ENCODE measurements at regions not wholly inside any gene's neighbourhood (a gene's known extent, or its start where the extent isn't known, plus 50 kb on each side); places are given as distances from the start of the nearest gene placed in this dataset.

- DNase-seq, result no peak
- no peaks in the 10 kb centered on the region for H3K9me3 Mint-ChIP-seq
- H3K4me1 Mint-ChIP-seq (ENCODE audit: low read depth), result no peaks in the 10 kb centered on the region
- no peak overlapping the region for H3K27ac Mint-ChIP-seq
- H3K36me3 Mint-ChIP-seq (ENCODE audit: insufficient read depth in 2 of 2), result no peaks in the 10 kb centered on the region
- H3K27me3 Mint-ChIP-seq (ENCODE audit: low read depth), result no peaks in the 10 kb centered on the region
- ATAC-seq (replicated peaks in 1 of 2), result no peak
- no peak overlapping the region for H3K4me3 Mint-ChIP-seq
These were observed 423.4 kb upstream of the ATP11B start for GRCh38 chr3:182369861-182370260.

GRCh38 chr3:182370949-182371348 is 422.4 kb upstream of the ATP11B start:
- Mint-ChIP-seq H3K9me3 (no peaks in the 10 kb centered on the region), H3K36me3 (ENCODE audit: insufficient read depth in 2 of 2) (no peaks in the 10 kb centered on the region), H3K4me3 (no peak overlapping the region), H3K4me1 (ENCODE audit: low read depth) (no peaks in the 10 kb centered on the region), H3K27me3 (ENCODE audit: low read depth) (no peaks in the 10 kb centered on the region), H3K27ac (no peak overlapping the region)
- DNase-seq, result no peak
- no peak for ATAC-seq (replicated peaks in 1 of 2)

- H3K27ac Mint-ChIP-seq, result no peak overlapping the region
- no peaks in the 10 kb centered on the region for H3K36me3 Mint-ChIP-seq (ENCODE audit: insufficient read depth in 2 of 2)
- no peaks in the 10 kb centered on the region for H3K4me1 Mint-ChIP-seq (ENCODE audit: low read depth)
- no peaks in the 10 kb centered on the region for H3K9me3 Mint-ChIP-seq
- DNase-seq, result no peak
- H3K4me3 Mint-ChIP-seq, result no peak overlapping the region
- H3K27me3 Mint-ChIP-seq (ENCODE audit: low read depth), result no peaks in the 10 kb centered on the region
- ATAC-seq (replicated peaks in 1 of 2), result no peak
These were observed 417.4 kb upstream of the ATP11B start for GRCh38 chr3:182375916-182376315.

GRCh38 chr3:182382112-182382857 is 411.0 kb upstream of the ATP11B start:
- no peak overlapping the region for H3K27ac Mint-ChIP-seq
- H3K9me3 Mint-ChIP-seq, result no peaks in the 10 kb centered on the region
- no peaks in the 10 kb centered on the region for H3K36me3 Mint-ChIP-seq (ENCODE audit: insufficient read depth in 2 of 2)
- DNase-seq (no peak), ATAC-seq (replicated peaks in 1 of 2) (no peak)
- no peaks in the 10 kb centered on the region for H3K4me1 Mint-ChIP-seq (ENCODE audit: low read depth)
- no peak overlapping the region for H3K4me3 Mint-ChIP-seq
- peaks cover 5% of the 10 kb centered on the region for H3K27me3 Mint-ChIP-seq (ENCODE audit: low read depth)

- H3K27me3 Mint-ChIP-seq (ENCODE audit: low read depth), result peaks cover 5% of the 10 kb centered on the region
- H3K36me3 Mint-ChIP-seq (ENCODE audit: insufficient read depth in 2 of 2), result no peaks in the 10 kb centered on the region
- H3K4me3 Mint-ChIP-seq, result no peak overlapping the region
- no peaks in the 10 kb centered on the region for H3K9me3 Mint-ChIP-seq
- no peak overlapping the region for H3K27ac Mint-ChIP-seq
- no peaks in the 10 kb centered on the region for H3K4me1 Mint-ChIP-seq (ENCODE audit: low read depth)
- ATAC-seq (replicated peaks in 1 of 2) (no peak), DNase-seq (no peak)
These were observed 409.1 kb upstream of the ATP11B start for GRCh38 chr3:182384221-182384620.

- Mint-ChIP-seq H3K36me3 (ENCODE audit: insufficient read depth in 2 of 2) (no peaks in the 10 kb centered on the region), H3K4me3 (no peak overlapping the region), H3K27ac (no peak overlapping the region), H3K4me1 (ENCODE audit: low read depth) (no peaks in the 10 kb centered on the region), H3K9me3 (no peaks in the 10 kb centered on the region), H3K27me3 (ENCODE audit: low read depth) (peaks cover 5% of the 10 kb centered on the region)
- no peak for DNase-seq
- no peak for ATAC-seq (replicated peaks in 1 of 2)
These were observed 407.9 kb upstream of the ATP11B start for GRCh38 chr3:182385356-182385755.

- Mint-ChIP-seq H3K27ac (no peak overlapping the region), H3K4me1 (ENCODE audit: low read depth) (no peaks in the 10 kb centered on the region), H3K4me3 (no peak overlapping the region), H3K27me3 (ENCODE audit: low read depth) (peaks cover 5% of the 10 kb centered on the region), H3K9me3 (no peaks in the 10 kb centered on the region), H3K36me3 (ENCODE audit: insufficient read depth in 2 of 2) (no peaks in the 10 kb centered on the region)
- ATAC-seq (replicated peaks in 1 of 2), result no peak
- no peak for DNase-seq
These were observed 404.8 kb upstream of the ATP11B start for GRCh38 chr3:182388506-182388905.

GRCh38 chr3:182389071-182389815 is 404.1 kb upstream of the ATP11B start:
- Mint-ChIP-seq H3K27me3 (ENCODE audit: low read depth) (peaks cover 1% of the 10 kb centered on the region), H3K36me3 (ENCODE audit: insufficient read depth in 2 of 2) (no peaks in the 10 kb centered on the region), H3K9me3 (no peaks in the 10 kb centered on the region)

GRCh38 chr3:182390421-182390820 is 402.9 kb upstream of the ATP11B start:
- Mint-ChIP-seq H3K36me3 (ENCODE audit: insufficient read depth in 2 of 2) (no peaks in the 10 kb centered on the region), H3K27me3 (ENCODE audit: low read depth) (no peaks in the 10 kb centered on the region), H3K4me1 (ENCODE audit: low read depth) (no peaks in the 10 kb centered on the region), H3K9me3 (no peaks in the 10 kb centered on the region), H3K4me3 (no peak overlapping the region), H3K27ac (no peak overlapping the region)
- ATAC-seq (replicated peaks in 1 of 2), result no peak
- DNase-seq, result no peak

More at GRCh38 chr3:182389071-182389815, 404.1 kb upstream of the ATP11B start:
- no peak overlapping the region for H3K4me3 Mint-ChIP-seq
- ATAC-seq (replicated peaks in 1 of 2) (no peak), DNase-seq (no peak)
- H3K27ac Mint-ChIP-seq, result no peak overlapping the region
- H3K4me1 Mint-ChIP-seq (ENCODE audit: low read depth), result no peaks in the 10 kb centered on the region

GRCh38 chr3:182392182-182392937 is 400.9 kb upstream of the ATP11B start:
- ATAC-seq (replicated peaks in 1 of 2) (no peak), DNase-seq (no peak)
- Mint-ChIP-seq H3K4me1 (ENCODE audit: low read depth) (no peaks in the 10 kb centered on the region), H3K27me3 (ENCODE audit: low read depth) (no peaks in the 10 kb centered on the region), H3K9me3 (no peaks in the 10 kb centered on the region), H3K36me3 (ENCODE audit: insufficient read depth in 2 of 2) (no peaks in the 10 kb centered on the region), H3K27ac (no peak overlapping the region), H3K4me3 (no peak overlapping the region)

GRCh38 chr3:182393151-182393550 is 400.2 kb upstream of the ATP11B start:
- H3K36me3 Mint-ChIP-seq (ENCODE audit: insufficient read depth in 2 of 2), result no peaks in the 10 kb centered on the region
- ATAC-seq (replicated peaks in 1 of 2), result no peak
- no peak overlapping the region for H3K27ac Mint-ChIP-seq
- no peak for DNase-seq
- H3K9me3 Mint-ChIP-seq, result no peaks in the 10 kb centered on the region
- no peaks in the 10 kb centered on the region for H3K4me1 Mint-ChIP-seq (ENCODE audit: low read depth)
- H3K4me3 Mint-ChIP-seq, result no peak overlapping the region
- no peaks in the 10 kb centered on the region for H3K27me3 Mint-ChIP-seq (ENCODE audit: low read depth)

GRCh38 chr3:182393830-182394367 is 399.4 kb upstream of the ATP11B start:
- H3K4me3 Mint-ChIP-seq, result no peak overlapping the region

GRCh38 chr3:182397164-182397563 is 396.1 kb upstream of the ATP11B start:
- no peak overlapping the region for H3K27ac Mint-ChIP-seq
- ATAC-seq (replicated peaks in 1 of 2), result no peak
- H3K4me3 Mint-ChIP-seq, result no peak overlapping the region
- H3K9me3 Mint-ChIP-seq, result peaks cover 0 to 2% of the 10 kb centered on the region in 2 donors
- no peak for DNase-seq
- no peaks in the 10 kb centered on the region for H3K27me3 Mint-ChIP-seq (ENCODE audit: low read depth)
- no peaks in the 10 kb centered on the region for H3K4me1 Mint-ChIP-seq (ENCODE audit: low read depth)
- H3K36me3 Mint-ChIP-seq (ENCODE audit: insufficient read depth in 2 of 2), result no peaks in the 10 kb centered on the region

More at GRCh38 chr3:182393830-182394367, 399.4 kb upstream of the ATP11B start:
- no peaks in the 10 kb centered on the region for H3K9me3 Mint-ChIP-seq
- ATAC-seq (replicated peaks in 1 of 2) (no peak), DNase-seq (no peak)
- no peak overlapping the region for H3K27ac Mint-ChIP-seq
- no peaks in the 10 kb centered on the region for H3K4me1 Mint-ChIP-seq (ENCODE audit: low read depth)
- no peaks in the 10 kb centered on the region for H3K36me3 Mint-ChIP-seq (ENCODE audit: insufficient read depth in 2 of 2)
- H3K27me3 Mint-ChIP-seq (ENCODE audit: low read depth), result no peaks in the 10 kb centered on the region
